ENCODE measurements at regions not wholly inside any gene's neighbourhood (a gene's known extent, or its start where the extent isn't known, plus 50 kb on each side); places are given as distances from the start of the nearest gene placed in this dataset.

GRCh38 chr7:94228223-94228622 is 166.5 kb upstream of the COL1A2 start:
- Histone ChIP-seq H3K79me2 (ENCODE audit: control insufficient read depth, insufficient read depth, low read length) (no peaks in the 10 kb centered on the region), H3K4me3 (replicated peaks in 1 of 4; ENCODE audit: control extremely low read depth in 1 of 4, insufficient read depth in 1 of 4, low read depth in 3 of 4, low read length in 4 of 4) (no peak overlapping the region), H3K9me3 (ENCODE audit: control insufficient read depth, insufficient read depth, low read depth, low read length) (no peaks in the 10 kb centered on the region), H3K36me3 (ENCODE audit: control insufficient read depth, insufficient read depth, low read length) (no peaks in the 10 kb centered on the region), H2AFZ (ENCODE audit: low read length) (no peak overlapping the region), H3K4me1 (ENCODE audit: control insufficient read depth, extremely low read depth, insufficient read depth, low read length) (no peaks in the 10 kb centered on the region), H3K27ac (ENCODE audit: insufficient read depth, low read length) (no peak overlapping the region), H3K27me3 (ENCODE audit: control insufficient read depth, insufficient read depth, low read length) (no peaks in the 10 kb centered on the region), H3K4me2 (ENCODE audit: extremely low read depth, insufficient read depth, low read length) (no peak overlapping the region), H3K9ac (ENCODE audit: insufficient read depth, low read length) (no peak overlapping the region), H4K20me1 (ENCODE audit: control insufficient read depth, extremely low read depth, insufficient read depth, low read length) (no peaks in the 10 kb centered on the region)
- no peak for DNase-seq (ENCODE audit: low read depth in 2 of 2)
- TF ChIP-seq CTCF (conservative IDR thresholded peaks at IDR 0.05 in 1 of 2, IDR thresholded peaks at IDR 0.05 in 1 of 2; ENCODE audit: low read depth in 1 of 2, low read length in 2 of 2) (no peak), EZH2 (IDR thresholded peaks at IDR 0.05; ENCODE audit: low read length, missing control alignments) (no peak)

- H3K36me3 ChIP-seq (ENCODE audit: control insufficient read depth, insufficient read depth, low read length), result no peaks in the 10 kb centered on the region
- no peaks in the 10 kb centered on the region for H3K79me2 ChIP-seq (ENCODE audit: control insufficient read depth, insufficient read depth, low read length)
- no peaks in the 10 kb centered on the region for H4K20me1 ChIP-seq (ENCODE audit: control insufficient read depth, extremely low read depth, insufficient read depth, low read length)
- no peak overlapping the region for H3K9ac ChIP-seq (ENCODE audit: insufficient read depth, low read length)
- no peaks in the 10 kb centered on the region for H3K27me3 ChIP-seq (ENCODE audit: control insufficient read depth, insufficient read depth, low read length)
- TF ChIP-seq EZH2 (IDR thresholded peaks at IDR 0.05; ENCODE audit: low read length, missing control alignments), result no peak
- no peak for TF ChIP-seq CTCF (conservative IDR thresholded peaks at IDR 0.05 in 1 of 2, IDR thresholded peaks at IDR 0.05 in 1 of 2; ENCODE audit: low read depth in 1 of 2, low read length in 2 of 2)
- H3K27ac ChIP-seq (ENCODE audit: insufficient read depth, low read length), result no peak overlapping the region
- H3K4me2 ChIP-seq (ENCODE audit: extremely low read depth, insufficient read depth, low read length), result no peak overlapping the region
- no peak overlapping the region for H2AFZ ChIP-seq (ENCODE audit: low read length)
- DNase-seq (ENCODE audit: low read depth in 2 of 2), result peak in 1 of 2 donors; percentile 37
- no peaks in the 10 kb centered on the region for H3K4me1 ChIP-seq (ENCODE audit: control insufficient read depth, extremely low read depth, insufficient read depth, low read length)
- no peak overlapping the region for H3K4me3 ChIP-seq (replicated peaks in 1 of 4; ENCODE audit: control extremely low read depth in 1 of 4, insufficient read depth in 1 of 4, low read depth in 3 of 4, low read length in 4 of 4)
- H3K9me3 ChIP-seq (ENCODE audit: control insufficient read depth, insufficient read depth, low read depth, low read length), result no peaks in the 10 kb centered on the region
Observed at GRCh38 chr7:94228678-94229077, 166.0 kb upstream of the COL1A2 start.

GRCh38 chr7:94231305-94231704 is 163.4 kb upstream of the COL1A2 start:
- Histone ChIP-seq H3K4me2 (ENCODE audit: extremely low read depth, insufficient read depth, low read length) (no peak overlapping the region), H3K4me1 (ENCODE audit: control insufficient read depth, extremely low read depth, insufficient read depth, low read length) (no peaks in the 10 kb centered on the region), H3K9ac (ENCODE audit: insufficient read depth, low read length) (no peak overlapping the region), H4K20me1 (ENCODE audit: control insufficient read depth, extremely low read depth, insufficient read depth, low read length) (no peaks in the 10 kb centered on the region), H3K36me3 (ENCODE audit: control insufficient read depth, insufficient read depth, low read length) (no peaks in the 10 kb centered on the region), H3K4me3 (replicated peaks in 1 of 4; ENCODE audit: control extremely low read depth in 1 of 4, insufficient read depth in 1 of 4, low read depth in 3 of 4, low read length in 4 of 4) (no peak overlapping the region), H3K79me2 (ENCODE audit: control insufficient read depth, insufficient read depth, low read length) (no peaks in the 10 kb centered on the region), H3K27me3 (ENCODE audit: control insufficient read depth, insufficient read depth, low read length) (no peaks in the 10 kb centered on the region), H3K27ac (ENCODE audit: insufficient read depth, low read length) (no peak overlapping the region), H3K9me3 (ENCODE audit: control insufficient read depth, insufficient read depth, low read depth, low read length) (no peaks in the 10 kb centered on the region), H2AFZ (ENCODE audit: low read length) (no peak overlapping the region)
- no peak for DNase-seq (ENCODE audit: low read depth in 2 of 2)
- no peak for TF ChIP-seq CTCF (conservative IDR thresholded peaks at IDR 0.05 in 1 of 2, IDR thresholded peaks at IDR 0.05 in 1 of 2; ENCODE audit: low read depth in 1 of 2, low read length in 2 of 2)
- no peak for TF ChIP-seq EZH2 (IDR thresholded peaks at IDR 0.05; ENCODE audit: low read length, missing control alignments)
